HG02943 (cell line): ENCODE measurements at regions not wholly inside any gene's neighbourhood (a gene's known extent, or its start where the extent isn't known, plus 50 kb on each side); places are given as distances from the start of the nearest gene placed in this dataset.
"Not testable (repeated sequence)": the region's sequence is repeated elsewhere in the genome, so short reads cannot be mapped to it uniquely, and the experiment has no call there.

Experiments
- ATAC-seq: cut with Tn5 transposase; IDR thresholded peaks from one replicate; pipeline ENCODE4 v1.9.1; 2021; ENCODE audit warnings: mild to moderate bottlenecking, low read depth, moderate library complexity; ENCODE audit not compliant: unreplicated experiment

DNA sequence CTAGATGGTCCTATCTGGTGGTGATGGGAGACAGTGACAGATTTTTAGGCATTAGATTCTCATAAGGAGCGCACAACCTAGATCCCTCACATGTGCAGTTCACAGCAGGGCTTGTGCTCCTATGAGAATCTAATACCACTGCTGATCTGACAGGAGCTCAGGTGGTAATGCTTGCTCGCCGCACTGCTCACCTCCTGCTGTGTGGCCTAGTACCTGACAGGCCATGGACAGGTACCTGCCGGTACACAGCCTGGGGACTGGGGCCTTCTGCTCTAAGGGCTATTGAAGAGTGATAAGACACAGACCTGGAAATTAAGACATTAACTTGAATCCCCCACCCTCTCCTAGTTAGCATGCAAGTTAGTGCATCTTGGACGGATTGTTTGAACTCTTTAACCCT lies 64.4 kb downstream of the KLRB1 start:
- ATAC-seq, result not testable (repeated sequence)

DNA sequence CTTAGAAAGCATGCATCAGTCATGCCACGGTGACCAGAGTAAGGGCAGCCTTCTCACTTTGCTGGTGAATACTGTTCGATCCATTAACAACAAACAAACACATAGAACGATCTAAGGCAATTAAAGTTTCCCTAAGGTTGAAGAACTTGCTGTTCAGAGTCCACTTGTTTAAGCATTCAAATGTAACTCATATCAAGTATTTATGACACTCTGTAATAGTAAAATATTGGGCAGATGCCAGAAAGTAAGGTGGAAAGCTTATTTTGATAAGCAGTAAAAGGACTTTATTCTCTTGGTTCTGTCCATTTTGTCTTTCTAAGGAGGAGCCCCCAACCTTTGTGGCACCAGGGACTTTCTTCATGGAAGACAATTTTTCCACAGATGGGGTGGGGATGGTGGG lies 64.9 kb downstream of the KLRB1 start:
- not testable (repeated sequence) for ATAC-seq

DNA sequence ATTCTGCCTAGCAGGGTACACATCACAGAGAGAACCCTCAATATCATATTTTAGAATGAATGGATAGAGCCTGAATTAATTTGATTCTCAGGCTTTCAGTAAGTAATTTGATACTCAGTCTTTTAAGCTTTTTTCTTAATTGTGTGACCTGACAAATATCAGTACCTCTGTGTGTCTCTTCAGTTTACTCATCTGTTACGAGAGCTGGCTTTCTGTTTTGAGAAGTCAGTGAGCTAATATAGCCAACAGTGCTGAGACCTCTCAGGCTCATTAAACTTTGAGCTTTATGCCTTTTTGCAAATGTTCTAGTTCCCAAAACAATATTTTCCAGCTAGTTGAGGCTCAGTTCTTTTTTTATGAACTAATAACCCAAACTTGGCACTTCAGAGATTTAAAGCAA lies 91.8 kb downstream of the KLRB1 start:
- not testable (repeated sequence) for ATAC-seq

DNA sequence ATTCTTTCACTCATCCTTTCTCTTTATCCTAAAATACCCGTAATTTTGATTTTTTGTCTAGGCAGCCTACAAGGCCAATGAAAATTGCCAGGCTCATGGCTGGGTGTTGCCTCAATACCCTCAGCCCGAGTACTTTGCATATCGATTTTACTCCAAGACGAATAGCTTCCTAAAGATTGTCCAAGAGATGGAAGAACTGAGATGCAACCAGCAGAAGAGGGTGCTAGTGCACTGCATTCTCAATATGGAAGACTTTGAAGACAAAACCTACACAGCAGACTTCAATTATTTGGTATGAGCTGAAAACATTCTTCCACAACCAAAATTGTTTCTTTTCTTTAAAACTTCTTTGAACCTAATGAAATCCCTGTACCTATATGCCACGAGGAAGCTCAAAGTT lies 95.0 kb downstream of the KLRB1 start:
- not testable (repeated sequence) for ATAC-seq

DNA sequence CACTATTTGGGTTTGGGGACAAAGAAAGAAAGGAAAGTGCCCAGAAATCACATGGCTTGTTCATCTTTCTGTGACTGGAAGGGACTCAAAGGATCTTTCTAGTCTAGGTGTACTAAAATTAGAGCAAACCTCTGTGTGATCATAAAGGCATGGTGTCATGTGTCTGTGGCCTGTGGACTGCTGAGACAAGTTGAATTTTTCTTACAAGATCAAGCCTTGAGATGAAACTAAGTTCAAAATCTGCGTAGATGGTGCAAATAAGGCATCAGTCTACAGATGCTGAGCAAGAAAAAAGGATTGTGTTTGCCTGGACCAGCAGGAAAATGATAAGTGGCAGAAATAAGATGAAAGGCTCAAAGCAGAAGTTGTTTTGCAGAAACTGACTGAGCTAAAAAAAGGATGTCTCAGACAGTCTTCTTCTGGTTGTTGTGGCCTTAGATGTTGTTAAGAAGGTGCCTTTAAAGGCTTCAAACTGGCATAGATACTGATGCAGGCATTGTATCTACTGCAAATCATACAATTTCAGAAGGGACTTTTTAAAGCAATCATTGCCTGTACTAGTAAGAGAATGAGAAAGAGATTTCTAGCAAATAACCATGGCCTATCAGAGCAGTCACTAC lies 97.2 kb downstream of the KLRB1 start:
- not testable (repeated sequence) for ATAC-seq

DNA sequence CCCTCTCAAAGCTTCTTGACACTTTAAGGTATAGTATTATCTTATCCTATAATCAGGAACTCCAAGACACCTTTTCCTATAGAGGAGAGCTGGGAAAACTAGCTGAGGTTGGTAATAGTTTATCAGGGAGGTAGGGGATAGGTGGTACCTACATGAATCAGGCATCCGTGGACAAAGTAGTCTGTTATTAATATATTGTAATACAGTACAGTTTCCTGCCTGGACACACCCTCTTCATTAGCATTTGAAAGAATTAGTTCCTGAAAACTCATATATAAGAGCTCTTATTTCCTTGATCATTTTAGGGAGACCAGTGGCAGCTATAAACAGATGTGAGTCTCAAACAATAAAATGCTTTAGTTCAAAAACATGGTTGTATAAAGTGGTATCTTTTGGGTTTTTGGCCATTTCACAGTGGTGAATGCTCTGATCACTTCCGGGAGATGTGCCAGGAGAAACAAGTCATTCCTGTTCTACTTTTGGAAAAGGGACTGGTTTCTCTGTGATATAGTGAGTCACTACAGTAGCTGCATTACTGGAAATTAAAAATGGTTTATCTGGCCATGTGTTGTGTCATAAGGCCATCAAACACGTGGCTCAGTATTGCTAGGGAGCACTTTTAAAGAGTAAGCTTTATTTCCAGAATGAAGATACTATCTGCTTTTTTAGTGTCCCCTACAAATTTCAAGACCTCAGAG lies 98.1 kb downstream of the KLRB1 start:
- no peak for ATAC-seq

DNA sequence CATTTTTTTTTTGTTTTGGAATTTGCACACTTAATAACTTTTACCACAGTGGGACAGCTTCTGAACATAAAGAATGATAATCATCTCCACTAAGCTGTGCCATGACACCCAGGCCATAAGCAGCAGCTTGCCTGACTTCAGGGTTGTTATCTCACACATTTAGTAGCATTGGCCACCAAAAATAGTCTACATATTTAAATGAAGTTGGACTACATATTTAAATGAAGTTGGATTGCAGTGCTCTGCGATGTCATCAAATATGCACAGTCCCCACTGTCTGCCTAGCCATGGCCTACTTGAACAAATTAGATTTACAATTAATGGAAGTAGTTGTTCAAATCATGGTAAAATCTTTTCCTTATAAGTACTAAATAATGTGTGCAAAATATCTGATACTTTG lies 101.0 kb downstream of the KLRB1 start:
- ATAC-seq, result no peak

DNA sequence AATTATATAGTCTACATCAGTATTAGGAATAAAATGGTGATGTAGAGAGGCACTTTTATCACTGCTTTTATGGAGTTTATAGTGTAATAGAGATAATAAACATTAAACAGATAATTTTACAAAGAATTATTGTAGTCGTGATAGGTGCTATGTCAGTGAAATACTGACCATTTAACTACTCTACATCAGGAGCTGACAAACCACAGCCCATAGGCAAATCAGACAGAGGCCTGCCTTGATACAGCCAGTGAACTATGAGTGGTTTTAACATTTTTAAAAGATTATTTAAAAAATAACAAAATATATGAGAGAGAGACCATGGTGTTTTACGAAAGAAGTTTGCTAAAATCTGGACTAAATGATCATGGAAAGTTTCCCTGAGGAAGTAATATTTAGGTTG lies 104.3 kb downstream of the KLRB1 start:
- not testable (repeated sequence) for ATAC-seq

DNA sequence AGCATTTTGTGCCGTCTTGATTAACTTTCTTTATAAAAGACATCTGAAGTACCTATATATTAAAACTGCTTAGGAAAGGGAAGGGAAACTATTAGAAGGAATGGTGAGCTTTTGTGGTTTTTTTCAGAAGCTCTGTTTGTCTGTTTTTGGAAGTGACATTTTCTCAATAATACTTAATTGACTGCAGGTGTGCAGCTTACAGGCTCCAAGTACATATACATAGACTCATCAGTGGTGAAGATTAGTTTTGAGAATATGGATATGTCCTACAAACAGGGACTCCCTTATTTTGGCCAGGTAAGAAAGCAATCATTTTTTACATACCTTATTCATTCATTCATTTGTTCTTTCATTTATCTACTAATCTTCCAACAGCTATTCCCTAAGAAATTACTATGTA lies 104.9 kb downstream of the KLRB1 start:
- not testable (repeated sequence) for ATAC-seq

DNA sequence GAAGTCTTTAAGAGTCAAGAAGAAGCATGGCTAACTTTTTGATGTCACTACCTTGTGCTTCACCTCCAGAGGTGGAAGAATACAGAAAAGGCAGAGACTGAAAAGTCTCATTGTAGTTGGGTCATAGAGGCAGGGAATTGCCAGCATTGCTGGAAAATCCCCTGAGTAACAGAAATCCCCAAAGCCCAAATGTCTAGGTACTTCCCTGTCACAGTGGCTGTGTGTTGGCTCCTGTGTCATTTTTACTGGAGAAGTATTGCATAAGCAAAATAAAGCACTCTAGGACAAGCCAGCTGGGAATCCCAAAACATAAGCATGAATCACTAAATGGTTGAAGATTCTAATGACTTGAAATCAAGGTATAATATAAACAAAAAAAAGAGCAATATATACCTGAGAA lies 114.4 kb downstream of the KLRB1 start:
- ATAC-seq, result not testable (repeated sequence)

DNA sequence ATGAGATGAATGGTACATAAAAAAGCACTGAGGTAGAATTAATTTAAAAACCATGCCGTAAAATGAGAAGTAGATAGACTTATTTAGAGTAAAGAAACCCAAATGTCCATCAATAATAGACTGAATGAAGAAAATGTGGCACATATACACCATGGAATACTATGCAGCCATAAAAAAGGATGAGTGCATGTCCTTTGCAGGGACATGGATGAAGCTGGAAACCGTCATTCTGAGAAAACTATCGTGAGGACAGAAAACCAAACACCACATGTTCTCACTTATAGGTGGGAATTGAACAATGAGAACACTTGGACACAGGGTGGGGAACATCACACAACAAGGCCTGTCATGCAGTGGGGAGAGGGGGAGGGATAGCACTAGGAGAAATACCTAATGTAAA lies 126.4 kb downstream of the KLRB1 start:
- not testable (repeated sequence) for ATAC-seq

DNA sequence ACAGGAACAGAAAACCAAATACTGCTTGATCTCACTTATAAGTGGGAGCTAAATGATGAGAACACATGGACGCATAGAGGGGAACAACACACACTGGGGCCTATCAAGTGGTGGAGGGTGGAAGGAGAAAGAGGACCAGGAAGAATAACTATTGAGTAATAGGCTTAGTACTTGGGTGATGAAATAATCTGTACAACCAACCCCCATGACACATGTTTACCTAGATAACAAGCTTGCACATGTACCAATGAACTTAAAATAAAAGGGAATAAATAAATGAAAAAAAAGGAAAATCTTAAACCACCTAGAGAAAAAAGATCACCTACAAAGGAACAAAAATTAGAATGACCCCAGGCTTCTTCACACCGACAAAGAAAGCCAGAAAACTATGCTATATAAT lies 133.5 kb downstream of the KLRB1 start:
- ATAC-seq, result not testable (repeated sequence)

DNA sequence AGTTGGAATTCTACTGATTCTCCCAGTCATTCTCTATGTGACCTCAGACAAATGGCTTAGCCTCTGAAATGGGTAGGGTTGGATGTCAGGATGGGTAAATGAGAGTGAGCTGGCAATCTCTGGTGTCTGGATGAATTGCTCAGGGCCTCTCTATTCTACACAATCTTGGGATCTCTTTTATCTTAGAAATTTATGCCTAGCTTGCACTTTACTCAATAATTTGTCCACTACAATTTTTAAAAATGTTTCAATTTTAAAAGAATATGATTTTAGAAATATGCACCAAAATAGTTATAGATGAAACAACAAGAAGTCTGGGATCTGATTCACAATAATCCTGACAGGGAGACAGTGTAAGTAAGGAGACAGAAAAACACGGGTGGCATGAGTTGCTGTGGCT lies 134.1 kb downstream of the KLRB1 start:
- not testable (repeated sequence) for ATAC-seq

DNA sequence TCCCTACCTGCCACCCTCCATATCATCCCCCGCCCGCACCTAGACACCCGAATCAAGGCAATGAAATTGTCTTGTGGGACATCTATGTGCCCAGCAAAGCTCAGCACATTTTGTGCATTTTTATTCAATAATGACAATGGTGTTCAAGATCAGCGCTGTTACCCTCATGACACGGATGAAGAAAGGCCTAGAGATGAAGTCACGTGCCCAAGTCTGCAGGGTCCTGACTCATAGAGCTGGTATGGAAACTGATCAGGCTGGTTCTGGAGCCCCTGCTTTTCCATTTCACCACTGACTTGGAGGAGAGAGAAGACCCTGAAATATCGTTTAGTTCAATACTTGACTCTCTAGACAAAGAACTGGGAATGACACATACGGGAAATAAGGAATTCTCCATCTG lies 136.2 kb downstream of the KLRB1 start:
- ATAC-seq, result not testable (repeated sequence)

DNA sequence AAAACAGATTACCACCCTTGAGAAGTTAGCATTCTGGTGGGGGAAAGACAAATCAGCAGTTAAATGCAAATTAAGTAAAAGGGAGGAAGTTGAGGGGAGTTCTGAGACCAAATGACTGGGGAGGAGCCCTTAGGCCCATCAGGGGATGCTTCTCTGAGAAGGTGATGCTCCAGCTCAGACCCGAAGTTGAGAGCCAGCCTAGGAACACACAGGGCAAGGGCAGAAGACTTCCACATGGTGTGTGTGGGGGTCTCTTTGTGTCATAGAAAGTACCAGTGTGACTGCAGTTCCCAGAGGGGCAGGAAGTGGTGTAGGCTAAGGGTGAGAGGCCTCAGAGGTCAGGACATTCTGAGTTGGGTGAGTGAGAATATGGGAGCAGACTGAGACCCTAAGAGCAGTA lies 137.3 kb downstream of the KLRB1 start:
- ATAC-seq, result not testable (repeated sequence)

DNA sequence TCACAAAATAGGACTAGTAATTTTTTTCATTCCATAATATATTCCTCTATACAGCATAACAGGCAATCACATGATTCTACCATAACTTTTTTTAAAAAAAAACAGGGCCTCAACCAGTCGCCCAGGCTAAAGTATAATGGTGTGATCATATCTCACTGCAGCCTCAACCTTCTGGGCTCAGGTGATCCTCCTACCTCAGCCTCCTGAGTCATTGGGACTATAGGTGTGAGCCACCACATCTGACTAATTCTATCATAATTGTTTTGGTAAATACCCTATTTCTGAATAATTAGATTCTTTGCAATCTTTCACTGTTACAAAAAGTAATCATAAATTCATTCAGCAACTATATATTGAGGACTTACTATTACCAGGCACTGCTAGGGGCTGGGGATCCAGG lies 137.8 kb downstream of the KLRB1 start:
- not testable (repeated sequence) for ATAC-seq

DNA sequence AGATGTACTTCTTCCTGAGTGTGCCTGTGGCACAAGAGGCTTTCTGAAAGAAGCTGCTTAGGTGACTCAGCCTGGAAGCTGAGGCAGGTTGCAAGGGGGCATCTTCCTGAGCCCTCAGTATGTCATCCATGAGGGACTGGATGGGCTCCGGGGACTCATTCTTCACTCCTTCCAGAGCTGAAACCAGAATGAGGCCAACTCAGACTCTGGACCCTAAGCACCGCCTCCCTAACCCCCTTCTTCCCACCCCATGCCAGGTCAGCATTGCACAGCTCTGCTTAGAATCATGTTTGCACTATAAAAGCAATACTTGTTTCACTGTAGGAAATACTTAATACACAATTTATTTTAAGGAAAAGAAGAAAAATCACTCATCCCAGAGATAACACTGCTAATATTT lies 138.3 kb downstream of the KLRB1 start:
- ATAC-seq, result not testable (repeated sequence)

DNA sequence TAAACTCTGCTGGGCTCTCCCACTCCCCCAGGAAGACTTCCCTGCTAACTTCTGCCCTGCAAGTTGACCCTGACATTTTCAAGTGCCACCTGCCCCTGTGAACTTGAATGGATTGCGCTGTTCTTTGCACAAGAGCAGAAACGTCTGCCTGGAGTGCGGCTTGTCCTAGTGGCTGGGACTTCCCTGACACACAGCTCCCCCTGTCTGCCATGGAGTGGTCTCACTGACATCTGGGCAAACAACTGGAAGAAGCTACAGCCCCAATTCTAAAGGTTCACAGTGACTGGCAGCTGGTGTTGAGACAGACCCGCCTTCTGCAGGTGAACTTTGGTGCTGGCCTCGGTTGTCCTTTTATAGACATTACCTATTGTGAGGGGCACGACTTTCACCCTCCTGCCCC lies 138.7 kb downstream of the KLRB1 start:
- ATAC-seq, result not testable (repeated sequence)

DNA sequence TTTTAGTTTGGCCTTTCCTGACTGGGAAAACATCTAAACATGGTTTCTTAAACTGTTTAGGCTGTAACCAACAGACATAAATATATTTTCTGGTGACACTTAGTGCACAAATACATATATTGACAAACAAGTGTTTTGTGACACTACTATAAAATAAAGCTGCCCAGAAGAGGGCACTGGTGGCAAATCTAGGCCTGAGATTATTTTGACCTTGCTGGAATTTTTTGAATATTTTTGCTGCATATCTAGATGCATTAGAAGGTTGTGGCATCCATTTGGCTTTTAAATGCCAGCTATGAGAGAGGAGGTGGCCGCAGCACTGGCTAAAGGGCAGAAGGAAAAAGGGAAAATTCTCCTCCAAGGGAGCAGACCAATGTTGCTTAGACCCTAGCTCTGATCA lies 139.6 kb downstream of the KLRB1 start:
- ATAC-seq, result not testable (repeated sequence)

DNA sequence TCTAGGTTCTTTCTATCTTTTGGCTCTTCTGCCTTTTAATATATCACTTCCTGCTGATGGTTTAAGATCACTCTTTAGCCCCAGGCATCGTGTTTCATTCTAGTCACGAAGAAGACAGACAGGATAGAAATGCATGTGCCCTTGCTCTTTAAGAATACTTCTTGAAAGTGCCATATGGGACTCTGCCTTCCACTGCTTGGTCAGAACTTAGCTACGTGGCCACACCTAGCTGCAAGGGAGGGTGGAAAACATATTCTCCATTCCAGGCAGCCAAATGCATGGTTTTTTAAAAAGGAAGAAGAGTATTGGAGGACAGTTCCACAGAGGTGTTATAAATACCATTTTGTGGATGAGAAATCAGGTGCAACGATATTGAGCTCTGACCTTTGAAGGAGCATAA lies 143.3 kb downstream of the KLRB1 start:
- ATAC-seq, result no peak

DNA sequence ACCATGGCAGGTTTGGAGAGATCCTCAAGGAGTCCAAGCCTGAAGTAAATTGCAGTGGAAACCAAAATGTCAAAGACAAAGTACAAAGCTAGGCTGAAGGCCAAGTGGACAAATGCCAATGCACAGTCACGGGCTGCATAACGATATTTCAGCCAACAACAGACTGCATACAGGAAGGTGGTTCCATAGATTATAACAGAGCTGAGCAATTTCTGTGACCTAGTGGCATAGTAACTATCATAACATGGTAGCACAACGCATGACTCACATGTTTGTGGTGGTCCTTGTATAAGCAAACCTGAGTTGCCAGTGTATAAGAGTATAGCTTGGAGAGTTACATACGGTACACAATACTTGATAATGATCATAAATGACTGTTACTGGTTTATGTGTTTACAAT lies 152.2 kb downstream of the KLRB1 start:
- not testable (repeated sequence) for ATAC-seq

DNA sequence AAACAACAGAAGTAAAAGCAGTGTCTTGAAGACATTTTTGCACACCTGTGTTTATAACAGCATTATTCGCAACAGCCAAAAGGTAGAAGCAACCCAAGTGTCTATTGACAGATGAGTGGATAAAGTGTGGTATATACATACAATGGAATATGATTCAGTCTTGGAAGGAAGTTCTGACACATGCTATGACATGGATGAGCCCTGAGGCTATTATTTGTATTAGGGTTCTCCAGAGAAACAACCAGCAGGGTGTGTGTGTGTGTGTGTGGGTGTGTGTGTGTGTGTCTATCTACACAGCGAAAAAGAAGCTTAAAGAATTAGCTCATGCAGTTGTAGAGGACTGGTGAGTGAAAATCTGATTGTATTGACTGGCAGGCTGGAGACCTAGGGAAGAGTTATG lies 153.7 kb downstream of the KLRB1 start:
- not testable (repeated sequence) for ATAC-seq
